ENCODE measurements at regions not wholly inside any gene's neighbourhood (a gene's known extent, or its start where the extent isn't known, plus 50 kb on each side); places are given as distances from the start of the nearest gene placed in this dataset.

GRCh38 chr6:98156580-98156979, 677.8 kb upstream of the POU3F2 start:
- Histone ChIP-seq H3K27me3 (ENCODE audit: insufficient read depth, low read length) (no peaks in the 10 kb centered on the region), H3K4me1 (ENCODE audit: control insufficient read depth, insufficient read depth, low read length, unreplicated experiment) (no peaks in the 10 kb centered on the region), H3K4me3 (ENCODE audit: low read depth, low read length) (no peak overlapping the region), H3K79me2 (ENCODE audit: control insufficient read depth, insufficient read depth, low read length, unreplicated experiment) (no peaks in the 10 kb centered on the region), H2AFZ (ENCODE audit: low read length, unreplicated experiment) (no peak overlapping the region), H3K36me3 (ENCODE audit: insufficient read depth, low read length) (no peaks in the 10 kb centered on the region), H3K27ac (ENCODE audit: low read depth, low read length) (no peak overlapping the region)

GRCh38 chr6:98179606-98180005, 654.8 kb upstream of the POU3F2 start:
- Histone ChIP-seq H3K79me2 (ENCODE audit: control insufficient read depth, insufficient read depth, low read length, unreplicated experiment) (no peaks in the 10 kb centered on the region), H3K4me3 (ENCODE audit: low read depth, low read length) (no peak overlapping the region), H3K36me3 (ENCODE audit: insufficient read depth, low read length) (no peaks in the 10 kb centered on the region), H2AFZ (ENCODE audit: low read length, unreplicated experiment) (no peak overlapping the region), H3K27ac (ENCODE audit: low read depth, low read length) (no peak overlapping the region), H3K27me3 (ENCODE audit: insufficient read depth, low read length) (no peaks in the 10 kb centered on the region), H3K4me1 (ENCODE audit: control insufficient read depth, insufficient read depth, low read length, unreplicated experiment) (no peaks in the 10 kb centered on the region)

GRCh38 chr6:98200084-98200483, 634.3 kb upstream of the POU3F2 start:
- Histone ChIP-seq H3K27me3 (ENCODE audit: insufficient read depth, low read length) (no peaks in the 10 kb centered on the region), H2AFZ (ENCODE audit: low read length, unreplicated experiment) (no peak overlapping the region), H3K27ac (ENCODE audit: low read depth, low read length) (no peak overlapping the region), H3K79me2 (ENCODE audit: control insufficient read depth, insufficient read depth, low read length, unreplicated experiment) (no peaks in the 10 kb centered on the region), H3K4me1 (ENCODE audit: control insufficient read depth, insufficient read depth, low read length, unreplicated experiment) (no peaks in the 10 kb centered on the region), H3K36me3 (ENCODE audit: insufficient read depth, low read length) (no peaks in the 10 kb centered on the region), H3K4me3 (ENCODE audit: low read depth, low read length) (no peak overlapping the region)

- no peaks in the 10 kb centered on the region for H3K79me2 ChIP-seq (ENCODE audit: control insufficient read depth, insufficient read depth, low read length, unreplicated experiment)
- no peak overlapping the region for H3K27ac ChIP-seq (ENCODE audit: low read depth, low read length)
- no peaks in the 10 kb centered on the region for H3K36me3 ChIP-seq (ENCODE audit: insufficient read depth, low read length)
- H2AFZ ChIP-seq (ENCODE audit: low read length, unreplicated experiment), result no peak overlapping the region
- H3K4me1 ChIP-seq (ENCODE audit: control insufficient read depth, insufficient read depth, low read length, unreplicated experiment), result no peaks in the 10 kb centered on the region
- no peaks in the 10 kb centered on the region for H3K27me3 ChIP-seq (ENCODE audit: insufficient read depth, low read length)
- no peak overlapping the region for H3K4me3 ChIP-seq (ENCODE audit: low read depth, low read length)
Observed at GRCh38 chr6:98203170-98203806, 631.1 kb upstream of the POU3F2 start.

- H3K79me2 ChIP-seq (ENCODE audit: control insufficient read depth, insufficient read depth, low read length, unreplicated experiment), result no peaks in the 10 kb centered on the region
- no peaks in the 10 kb centered on the region for H3K36me3 ChIP-seq (ENCODE audit: insufficient read depth, low read length)
- no peaks in the 10 kb centered on the region for H3K27me3 ChIP-seq (ENCODE audit: insufficient read depth, low read length)
- no peak overlapping the region for H2AFZ ChIP-seq (ENCODE audit: low read length, unreplicated experiment)
- no peaks in the 10 kb centered on the region for H3K4me1 ChIP-seq (ENCODE audit: control insufficient read depth, insufficient read depth, low read length, unreplicated experiment)
- H3K27ac ChIP-seq (ENCODE audit: low read depth, low read length), result no peak overlapping the region
- no peak overlapping the region for H3K4me3 ChIP-seq (ENCODE audit: low read depth, low read length)
Observed at GRCh38 chr6:98212468-98212867, 621.9 kb upstream of the POU3F2 start.

GRCh38 chr6:98215531-98215930, 618.8 kb upstream of the POU3F2 start:
- H3K36me3 ChIP-seq (ENCODE audit: insufficient read depth, low read length), result no peaks in the 10 kb centered on the region
- no peak overlapping the region for H2AFZ ChIP-seq (ENCODE audit: low read length, unreplicated experiment)
- H3K4me3 ChIP-seq (ENCODE audit: low read depth, low read length), result no peak overlapping the region

GRCh38 chr6:98230250-98230649, 604.1 kb upstream of the POU3F2 start:
- H3K79me2 ChIP-seq (ENCODE audit: control insufficient read depth, insufficient read depth, low read length, unreplicated experiment), result no peaks in the 10 kb centered on the region
- H3K27ac ChIP-seq (ENCODE audit: low read depth, low read length), result no peak overlapping the region
- no peak overlapping the region for H3K4me3 ChIP-seq (ENCODE audit: low read depth, low read length)
- H3K4me1 ChIP-seq (ENCODE audit: control insufficient read depth, insufficient read depth, low read length, unreplicated experiment), result no peaks in the 10 kb centered on the region
- no peaks in the 10 kb centered on the region for H3K27me3 ChIP-seq (ENCODE audit: insufficient read depth, low read length)
- no peak overlapping the region for H2AFZ ChIP-seq (ENCODE audit: low read length, unreplicated experiment)
- H3K36me3 ChIP-seq (ENCODE audit: insufficient read depth, low read length), result no peaks in the 10 kb centered on the region

More at GRCh38 chr6:98215531-98215930, 618.8 kb upstream of the POU3F2 start:
- H3K4me1 ChIP-seq (ENCODE audit: control insufficient read depth, insufficient read depth, low read length, unreplicated experiment), result no peaks in the 10 kb centered on the region
- no peaks in the 10 kb centered on the region for H3K79me2 ChIP-seq (ENCODE audit: control insufficient read depth, insufficient read depth, low read length, unreplicated experiment)
- no peaks in the 10 kb centered on the region for H3K27me3 ChIP-seq (ENCODE audit: insufficient read depth, low read length)
- no peak overlapping the region for H3K27ac ChIP-seq (ENCODE audit: low read depth, low read length)

GRCh38 chr6:98239057-98239456, 595.3 kb upstream of the POU3F2 start:
- H3K79me2 ChIP-seq (ENCODE audit: control insufficient read depth, insufficient read depth, low read length, unreplicated experiment), result no peaks in the 10 kb centered on the region
- H3K27me3 ChIP-seq (ENCODE audit: insufficient read depth, low read length), result no peaks in the 10 kb centered on the region
- no peak overlapping the region for H2AFZ ChIP-seq (ENCODE audit: low read length, unreplicated experiment)
- H3K27ac ChIP-seq (ENCODE audit: low read depth, low read length), result no peak overlapping the region
- no peaks in the 10 kb centered on the region for H3K36me3 ChIP-seq (ENCODE audit: insufficient read depth, low read length)
- no peak overlapping the region for H3K4me3 ChIP-seq (ENCODE audit: low read depth, low read length)
- no peaks in the 10 kb centered on the region for H3K4me1 ChIP-seq (ENCODE audit: control insufficient read depth, insufficient read depth, low read length, unreplicated experiment)

GRCh38 chr6:98241630-98242029, 592.7 kb upstream of the POU3F2 start:
- no peaks in the 10 kb centered on the region for H3K4me1 ChIP-seq (ENCODE audit: control insufficient read depth, insufficient read depth, low read length, unreplicated experiment)
- no peak overlapping the region for H3K27ac ChIP-seq (ENCODE audit: low read depth, low read length)
- no peaks in the 10 kb centered on the region for H3K79me2 ChIP-seq (ENCODE audit: control insufficient read depth, insufficient read depth, low read length, unreplicated experiment)
- H3K27me3 ChIP-seq (ENCODE audit: insufficient read depth, low read length), result no peaks in the 10 kb centered on the region
- H3K4me3 ChIP-seq (ENCODE audit: low read depth, low read length), result no peak overlapping the region
- no peak overlapping the region for H2AFZ ChIP-seq (ENCODE audit: low read length, unreplicated experiment)
- no peaks in the 10 kb centered on the region for H3K36me3 ChIP-seq (ENCODE audit: insufficient read depth, low read length)

GRCh38 chr6:98254624-98255023, 579.8 kb upstream of the POU3F2 start:
- no peaks in the 10 kb centered on the region for H3K79me2 ChIP-seq (ENCODE audit: control insufficient read depth, insufficient read depth, low read length, unreplicated experiment)

GRCh38 chr6:98260382-98260781, 574.0 kb upstream of the POU3F2 start:
- H3K27ac ChIP-seq (ENCODE audit: low read depth, low read length), result no peak overlapping the region
- H3K27me3 ChIP-seq (ENCODE audit: insufficient read depth, low read length), result no peaks in the 10 kb centered on the region

More at GRCh38 chr6:98254624-98255023, 579.8 kb upstream of the POU3F2 start:
- H3K27ac ChIP-seq (ENCODE audit: low read depth, low read length), result no peak overlapping the region
- no peaks in the 10 kb centered on the region for H3K36me3 ChIP-seq (ENCODE audit: insufficient read depth, low read length)
- no peak overlapping the region for H2AFZ ChIP-seq (ENCODE audit: low read length, unreplicated experiment)
- no peaks in the 10 kb centered on the region for H3K4me1 ChIP-seq (ENCODE audit: control insufficient read depth, insufficient read depth, low read length, unreplicated experiment)
- no peak overlapping the region for H3K4me3 ChIP-seq (ENCODE audit: low read depth, low read length)
- no peaks in the 10 kb centered on the region for H3K27me3 ChIP-seq (ENCODE audit: insufficient read depth, low read length)

More at GRCh38 chr6:98260382-98260781, 574.0 kb upstream of the POU3F2 start:
- Histone ChIP-seq H3K4me1 (ENCODE audit: control insufficient read depth, insufficient read depth, low read length, unreplicated experiment) (no peaks in the 10 kb centered on the region), H3K4me3 (ENCODE audit: low read depth, low read length) (no peak overlapping the region), H3K79me2 (ENCODE audit: control insufficient read depth, insufficient read depth, low read length, unreplicated experiment) (no peaks in the 10 kb centered on the region), H2AFZ (ENCODE audit: low read length, unreplicated experiment) (no peak overlapping the region), H3K36me3 (ENCODE audit: insufficient read depth, low read length) (no peaks in the 10 kb centered on the region)

Measured in ACC112 (cell line).